Transverse colon (tissue), 3 donors: ENCODE measurements at regions not wholly inside any gene's neighbourhood (a gene's known extent, or its start where the extent isn't known, plus 50 kb on each side); places are given as distances from the start of the nearest gene placed in this dataset.

Experiments used
- CTCF ChIP-seq, 5 experiments: fragments of 200-600 bp in 3 of 5; fragments of 450-650 bp in 2 of 5; sonication (generic) in 3 of 5; IDR thresholded peaks; 1 replicate in 2 of 5; 2 replicates in 3 of 5; pipeline ENCODE4 v1.5.1; 2016 to 2017; ENCODE audit warnings: antibody characterized with exemption in 5 of 5, inconsistent platforms in 3 of 5, mild to moderate bottlenecking in 2 of 5, moderate library complexity in 1 of 5
- POLR2A ChIP-seq: fragments of 450-650 bp; IDR thresholded peaks from one replicate; pipeline ENCODE4 v1.6.1; 2016; ENCODE audit warnings: antibody characterized with exemption, mild to moderate bottlenecking, moderate library complexity

GRCh38 chr10:78980815-78981214, 88.0 kb upstream of the ZMIZ1 start:
- TF ChIP-seq CTCF (IDR thresholded peaks at IDR 0.05) = no peak
- TF ChIP-seq POLR2A = no peak
